DOHH2 (cell line): ENCODE measurements at regions not wholly inside any gene's neighbourhood (a gene's known extent, or its start where the extent isn't known, plus 50 kb on each side); places are given as distances from the start of the nearest gene placed in this dataset.

ENCODE experiments used
- EZH2phosphoT487 ChIP-seq: fragments of 200-600 bp; sonication (generic); IDR thresholded peaks from 2 replicates; pipeline ENCODE4 v1.6.1; 2017; ENCODE audit warnings: borderline replicate concordance, mild to moderate bottlenecking, antibody characterized with exemption, low read length, moderate library complexity, mixed read lengths
- TF ChIP-seq, protein P1 (sequence below): fragments of 200-600 bp; sonication (generic); IDR thresholded peaks from one replicate; pipeline ENCODE4 v1.5.1; 2014; ENCODE audit warnings: antibody characterized with exemption, mild to moderate bottlenecking, low read depth, low read length; ENCODE audit not compliant: poor library complexity, severe bottlenecking

DNA sequence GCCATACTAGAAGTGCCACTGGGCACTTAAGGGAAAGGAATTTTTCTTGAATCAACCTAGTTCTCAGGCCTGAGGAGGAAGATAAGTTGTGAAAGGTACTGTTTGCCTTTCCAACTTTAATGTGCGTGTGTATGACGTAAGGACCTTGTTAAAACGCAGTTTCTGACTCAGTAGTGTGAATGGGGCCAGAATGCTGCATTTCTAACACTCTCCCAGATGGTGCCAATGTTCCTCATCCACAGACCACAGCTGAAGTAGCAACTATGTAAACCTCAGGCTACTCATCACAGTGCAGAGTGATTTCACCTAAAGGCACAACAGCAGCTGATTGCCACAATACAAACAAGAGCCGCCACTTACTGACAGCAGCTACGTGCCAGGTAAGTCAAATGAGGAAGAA, 103.6 kb downstream of the OTOL1 start:
- TF ChIP-seq, protein P1, sequence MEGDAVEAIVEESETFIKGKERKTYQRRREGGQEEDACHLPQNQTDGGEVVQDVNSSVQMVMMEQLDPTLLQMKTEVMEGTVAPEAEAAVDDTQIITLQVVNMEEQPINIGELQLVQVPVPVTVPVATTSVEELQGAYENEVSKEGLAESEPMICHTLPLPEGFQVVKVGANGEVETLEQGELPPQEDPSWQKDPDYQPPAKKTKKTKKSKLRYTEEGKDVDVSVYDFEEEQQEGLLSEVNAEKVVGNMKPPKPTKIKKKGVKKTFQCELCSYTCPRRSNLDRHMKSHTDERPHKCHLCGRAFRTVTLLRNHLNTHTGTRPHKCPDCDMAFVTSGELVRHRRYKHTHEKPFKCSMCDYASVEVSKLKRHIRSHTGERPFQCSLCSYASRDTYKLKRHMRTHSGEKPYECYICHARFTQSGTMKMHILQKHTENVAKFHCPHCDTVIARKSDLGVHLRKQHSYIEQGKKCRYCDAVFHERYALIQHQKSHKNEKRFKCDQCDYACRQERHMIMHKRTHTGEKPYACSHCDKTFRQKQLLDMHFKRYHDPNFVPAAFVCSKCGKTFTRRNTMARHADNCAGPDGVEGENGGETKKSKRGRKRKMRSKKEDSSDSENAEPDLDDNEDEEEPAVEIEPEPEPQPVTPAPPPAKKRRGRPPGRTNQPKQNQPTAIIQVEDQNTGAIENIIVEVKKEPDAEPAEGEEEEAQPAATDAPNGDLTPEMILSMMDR = no peak
- no peak for TF ChIP-seq EZH2phosphoT487
